Nephron progenitor cell (in vitro differentiated cells): ENCODE measurements at regions not wholly inside any gene's neighbourhood (a gene's known extent, or its start where the extent isn't known, plus 50 kb on each side); places are given as distances from the start of the nearest gene placed in this dataset.

Experiments
- DNase-seq: peaks from one replicate; pipeline ENCODE4 v3.0.0; 2021
- H3K27ac Mint-ChIP-seq: 2 replicates; pipeline ENCODE4 v1.8.0; 2021; ENCODE audit warnings: mild to moderate bottlenecking, moderate library complexity, mixed read lengths
- H3K27me3 Mint-ChIP-seq: 2 replicates; pipeline ENCODE4 v1.8.0; 2021; ENCODE audit warnings: mild to moderate bottlenecking, low read depth, mixed read lengths; ENCODE audit not compliant: poor library complexity
- H3K36me3 Mint-ChIP-seq: 2 replicates; pipeline ENCODE4 v1.8.0; 2021; ENCODE audit warnings: low read depth, mixed read lengths
- H3K4me1 Mint-ChIP-seq: 2 replicates; pipeline ENCODE4 v1.8.0; 2021; ENCODE audit warnings: mixed read lengths
- H3K4me3 Mint-ChIP-seq: 2 replicates; pipeline ENCODE4 v1.8.0; 2021; ENCODE audit warnings: mild to moderate bottlenecking, moderate library complexity, mixed read lengths
- H3K9me3 Mint-ChIP-seq: 2 replicates; pipeline ENCODE4 v1.8.0; 2021; ENCODE audit warnings: mild to moderate bottlenecking, moderate library complexity, mixed read lengths
- CTCF ChIP-seq: fragments of 200-600 bp; sonication (generic); IDR thresholded peaks from 2 replicates; pipeline ENCODE4 v1.5.0; 2021; ENCODE audit warnings: antibody characterized with exemption

GRCh38 chr10:20708305-20708704 is 188.8 kb downstream of the NEBL start:
- no peaks in the 10 kb centered on the region for H3K4me1 Mint-ChIP-seq
- H3K36me3 Mint-ChIP-seq: no peaks in the 10 kb centered on the region
- no peak for DNase-seq
- H3K27ac Mint-ChIP-seq: no peak overlapping the region
- no peak overlapping the region for H3K4me3 Mint-ChIP-seq
- no peak for TF ChIP-seq CTCF
- no peaks in the 10 kb centered on the region for H3K9me3 Mint-ChIP-seq
- H3K27me3 Mint-ChIP-seq: peaks cover 8% of the 10 kb centered on the region

- no peak overlapping the region for H3K4me3 Mint-ChIP-seq
- no peak for DNase-seq
- H3K9me3 Mint-ChIP-seq: no peaks in the 10 kb centered on the region
- peaks cover 8% of the 10 kb centered on the region for H3K27me3 Mint-ChIP-seq
- H3K4me1 Mint-ChIP-seq: no peaks in the 10 kb centered on the region
- H3K27ac Mint-ChIP-seq: no peak overlapping the region
- no peak for TF ChIP-seq CTCF
- no peaks in the 10 kb centered on the region for H3K36me3 Mint-ChIP-seq
Observed at GRCh38 chr10:20707251-20707650, 189.9 kb downstream of the NEBL start.

GRCh38 chr10:20698837-20699236 is 198.3 kb downstream of the NEBL start:
- no peak overlapping the region for H3K4me3 Mint-ChIP-seq
- no peak overlapping the region for H3K27ac Mint-ChIP-seq
- H3K4me1 Mint-ChIP-seq: no peaks in the 10 kb centered on the region
- TF ChIP-seq CTCF: no peak
- no peaks in the 10 kb centered on the region for H3K36me3 Mint-ChIP-seq
- no peaks in the 10 kb centered on the region for H3K9me3 Mint-ChIP-seq
- no peaks in the 10 kb centered on the region for H3K27me3 Mint-ChIP-seq
- no peak for DNase-seq

GRCh38 chr10:20694296-20694695 is 202.8 kb downstream of the NEBL start:
- peaks cover 7% of the 10 kb centered on the region for H3K4me1 Mint-ChIP-seq

GRCh38 chr10:20688797-20689544 is 208.1 kb downstream of the NEBL start:
- DNase-seq: no peak
- no peak for TF ChIP-seq CTCF
- Mint-ChIP-seq H3K4me3 (no peak overlapping the region), H3K9me3 (no peaks in the 10 kb centered on the region), H3K36me3 (no peaks in the 10 kb centered on the region), H3K27me3 (no peaks in the 10 kb centered on the region), H3K4me1 (peaks cover 7% of the 10 kb centered on the region), H3K27ac (no peak overlapping the region)

More at GRCh38 chr10:20694296-20694695, 202.8 kb downstream of the NEBL start:
- H3K27ac Mint-ChIP-seq: no peak overlapping the region
- no peaks in the 10 kb centered on the region for H3K27me3 Mint-ChIP-seq
- H3K36me3 Mint-ChIP-seq: no peaks in the 10 kb centered on the region
- no peaks in the 10 kb centered on the region for H3K9me3 Mint-ChIP-seq
- no peak overlapping the region for H3K4me3 Mint-ChIP-seq
- DNase-seq: no peak
- TF ChIP-seq CTCF: no peak

GRCh38 chr10:20686015-20686635 is 211.0 kb downstream of the NEBL start:
- H3K4me3 Mint-ChIP-seq: no peak overlapping the region
- TF ChIP-seq CTCF: no peak
- H3K36me3 Mint-ChIP-seq: no peaks in the 10 kb centered on the region
- H3K9me3 Mint-ChIP-seq: no peaks in the 10 kb centered on the region
- DNase-seq: no peak
- H3K27ac Mint-ChIP-seq: peak overlapping the region; percentile 41
- H3K4me1 Mint-ChIP-seq: peaks cover 14% of the 10 kb centered on the region
- no peaks in the 10 kb centered on the region for H3K27me3 Mint-ChIP-seq
